ENCODE measurements at regions not wholly inside any gene's neighbourhood (a gene's known extent, or its start where the extent isn't known, plus 50 kb on each side); places are given as distances from the start of the nearest gene placed in this dataset.

GRCh38 chr7:42445691-42446090 is 208.7 kb upstream of the GLI3 start:
- DNase-seq (ENCODE audit: low spot score) = no peak

- no peak for DNase-seq (ENCODE audit: low spot score)
Observed at GRCh38 chr7:42440951-42441350, 203.9 kb upstream of the GLI3 start.

GRCh38 chr7:42432644-42433043 is 195.6 kb upstream of the GLI3 start:
- no peak for DNase-seq (ENCODE audit: low spot score)

GRCh38 chr7:42431873-42432272 is 194.9 kb upstream of the GLI3 start:
- no peak for DNase-seq (ENCODE audit: low spot score)

GRCh38 chr7:42429339-42429738 is 192.3 kb upstream of the GLI3 start:
- no peak for DNase-seq (ENCODE audit: low spot score)

GRCh38 chr7:42426163-42426562 is 189.2 kb upstream of the GLI3 start:
- DNase-seq (ENCODE audit: low spot score) = no peak

- no peak for DNase-seq (ENCODE audit: low spot score)
Observed at GRCh38 chr7:42414941-42415505, 178.0 kb upstream of the GLI3 start.

GRCh38 chr7:42414028-42414427 is 177.0 kb upstream of the GLI3 start:
- no peak for DNase-seq (ENCODE audit: low spot score)

- no peak for DNase-seq (ENCODE audit: low spot score)
Observed at GRCh38 chr7:42409296-42409695, 172.3 kb upstream of the GLI3 start.

GRCh38 chr7:42407833-42408232 is 170.8 kb upstream of the GLI3 start:
- DNase-seq (ENCODE audit: low spot score) = peak; percentile 15

GRCh38 chr7:42407021-42407710 is 170.2 kb upstream of the GLI3 start:
- no peak for DNase-seq (ENCODE audit: low spot score)

- DNase-seq (ENCODE audit: low spot score) = no peak
Observed at GRCh38 chr7:42406358-42406757, 169.3 kb upstream of the GLI3 start.

- no peak for DNase-seq (ENCODE audit: low spot score)
Observed at GRCh38 chr7:42405782-42406181, 168.8 kb upstream of the GLI3 start.

- DNase-seq (ENCODE audit: low spot score) = no peak
Observed at GRCh38 chr7:42403831-42404230, 166.8 kb upstream of the GLI3 start.

- DNase-seq (ENCODE audit: low spot score) = no peak
Observed at GRCh38 chr7:42400961-42401360, 164.0 kb upstream of the GLI3 start.

- no peak for DNase-seq (ENCODE audit: low spot score)
Observed at GRCh38 chr7:42400211-42400772, 163.3 kb upstream of the GLI3 start.

GRCh38 chr7:42395607-42396006 is 158.6 kb upstream of the GLI3 start:
- DNase-seq (ENCODE audit: low spot score) = no peak

- no peak for DNase-seq (ENCODE audit: low spot score)
Observed at GRCh38 chr7:42392826-42393225, 155.8 kb upstream of the GLI3 start.

- no peak for DNase-seq (ENCODE audit: low spot score)
Observed at GRCh38 chr7:42389697-42390096, 152.7 kb upstream of the GLI3 start.

GRCh38 chr7:42385912-42386311 is 148.9 kb upstream of the GLI3 start:
- no peak for DNase-seq (ENCODE audit: low spot score)

GRCh38 chr7:42381161-42381560 is 144.2 kb upstream of the GLI3 start:
- DNase-seq (ENCODE audit: low spot score) = no peak

- DNase-seq (ENCODE audit: low spot score) = no peak
Observed at GRCh38 chr7:42380401-42380800, 143.4 kb upstream of the GLI3 start.

- no peak for DNase-seq (ENCODE audit: low spot score)
Observed at GRCh38 chr7:42378149-42378548, 141.1 kb upstream of the GLI3 start.

GRCh38 chr7:42373285-42373684 is 136.3 kb upstream of the GLI3 start:
- DNase-seq (ENCODE audit: low spot score) = no peak

Measured in kidney tubule cell (primary cell).